Ishikawa (cell line): ENCODE measurements at regions not wholly inside any gene's neighbourhood (a gene's known extent, or its start where the extent isn't known, plus 50 kb on each side); places are given as distances from the start of the nearest gene placed in this dataset.

ENCODE experiments used
- CEBPB ChIP-seq: IDR thresholded peaks from 2 replicates; pipeline ENCODE4 v1.6.1; 2012
- CREB1 ChIP-seq: IDR thresholded peaks from 2 replicates; pipeline ENCODE4 v1.6.1; 2012; ENCODE audit warnings: low read depth
- EGR1 ChIP-seq: IDR thresholded peaks from 2 replicates; pipeline ENCODE4 v1.6.1; 2012
- EP300 ChIP-seq: IDR thresholded peaks from 2 replicates; pipeline ENCODE4 v1.6.1; 2012; ENCODE audit warnings: borderline replicate concordance
- FOXM1 ChIP-seq: IDR thresholded peaks from 2 replicates; pipeline ENCODE4 v1.6.1; 2012; ENCODE audit warnings: low read depth, borderline replicate concordance
- MAX ChIP-seq: IDR thresholded peaks from 2 replicates; pipeline ENCODE4 v1.6.1; 2012
- NFIC ChIP-seq: IDR thresholded peaks from 2 replicates; pipeline ENCODE4 v1.6.1; 2012
- RAD21 ChIP-seq: IDR thresholded peaks from 2 replicates; pipeline ENCODE4 v1.6.1; 2012; ENCODE audit warnings: low read depth
- REST ChIP-seq: IDR thresholded peaks from 2 replicates; pipeline ENCODE4 v1.6.1; 2012; ENCODE audit warnings: low read depth, mild to moderate bottlenecking
- TAF1 ChIP-seq: IDR thresholded peaks from 2 replicates; pipeline ENCODE4 v1.6.1; 2012; ENCODE audit warnings: low read depth, mild to moderate bottlenecking
- USF1 ChIP-seq: IDR thresholded peaks from 2 replicates; pipeline ENCODE4 v1.6.1; 2012
- YY1 ChIP-seq: IDR thresholded peaks from 2 replicates; pipeline ENCODE4 v1.6.1; 2012; ENCODE audit warnings: low read depth
- ZBTB7A ChIP-seq: IDR thresholded peaks from 2 replicates; pipeline ENCODE4 v1.6.1; 2012; ENCODE audit warnings: low read depth

- TF ChIP-seq TAF1, result no peak
- TF ChIP-seq REST, result no peak
- TF ChIP-seq NFIC, result no peak
- TF ChIP-seq YY1, result no peak
- TF ChIP-seq MAX, result no peak
- no peak for TF ChIP-seq EP300
- no peak for TF ChIP-seq RAD21
- no peak for TF ChIP-seq CREB1
- no peak for TF ChIP-seq FOXM1
- no peak for TF ChIP-seq USF1
- no peak for TF ChIP-seq EGR1
- no peak for TF ChIP-seq ZBTB7A
- no peak for TF ChIP-seq CEBPB
These were observed 173.3 kb upstream of the WWC1 start for GRCh38 chr5:168118042-168118668.
